Left ventricle myocardium superior (tissue), 1 donor: ENCODE measurements at regions not wholly inside any gene's neighbourhood (a gene's known extent, or its start where the extent isn't known, plus 50 kb on each side); places are given as distances from the start of the nearest gene placed in this dataset.
"Not testable (repeated sequence)": the region's sequence is repeated elsewhere in the genome, so short reads cannot be mapped to it uniquely, and the experiment has no call there.

Source experiments
- ATAC-seq: fragments of 200-7000 bp; cut with Tn5 transposase; one replicate; pipeline ENCODE4 v1.9.1; 2020; ENCODE audit warnings: mild to moderate bottlenecking, moderate library complexity
- DNase-seq: peaks from one replicate; pipeline ENCODE4 v3.0.0-alpha.2; 2020
- intact Hi-C: fragments of 100-400 bp; cut with micrococcal nuclease; formaldehyde crosslinking; loops from one replicate; pipeline ENCODE4 v1.11.0; 2022
- donor health status: DM: no; HTN: yes; CAD: no; lungs with severe emphysema.

DNA sequence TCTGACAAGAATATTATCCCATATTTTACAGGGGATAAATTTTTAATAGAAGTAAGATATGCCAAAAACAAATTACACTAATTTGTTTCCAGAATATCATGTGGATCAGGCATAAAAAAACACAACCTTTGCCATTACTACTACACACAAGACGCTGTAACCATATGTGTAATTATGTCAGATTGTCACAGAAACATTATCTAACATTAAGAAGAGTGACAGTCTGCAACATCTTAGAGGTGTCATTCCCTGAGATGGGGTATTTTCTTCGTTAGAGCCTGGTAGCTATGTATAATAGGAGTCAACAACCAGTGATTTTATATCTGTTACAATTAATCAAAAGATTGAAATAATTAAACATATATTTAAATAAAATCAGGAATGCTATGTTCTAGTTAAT lies 518.9 kb downstream of the RERGL start:
- no peak for DNase-seq
- ATAC-seq: no peak
- intact Hi-C loops: no loop called here

DNA sequence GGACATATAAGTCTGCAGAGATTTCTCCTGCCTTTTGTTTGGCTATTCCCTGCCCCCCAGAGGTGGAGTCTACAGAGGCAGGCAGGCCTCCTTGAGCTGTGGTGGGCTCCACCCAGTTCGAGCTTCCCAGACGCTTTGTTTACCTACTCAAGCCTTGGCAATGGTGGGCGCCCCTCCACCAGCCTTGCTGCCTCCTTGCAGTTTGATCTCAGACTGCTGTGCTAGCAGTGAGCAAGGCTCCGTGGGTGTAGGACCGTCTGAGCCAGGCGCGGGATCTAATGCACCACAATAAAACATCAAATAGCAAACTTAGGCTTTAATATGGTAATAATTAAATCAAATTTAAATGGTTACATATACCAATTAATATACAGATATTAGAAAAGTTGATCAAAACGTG lies 525.4 kb downstream of the RERGL start:
- ATAC-seq, DNase-seq, intact Hi-C loops: not testable (repeated sequence)

- intact Hi-C loops: no loop called here
- no peak for ATAC-seq
These were observed 540.0 kb downstream of the RERGL start for GRCh38 chr12:17550011-17550410.

GRCh38 chr12:17540921-17541320 lies 549.1 kb downstream of the RERGL start:
- ATAC-seq (no peak), DNase-seq (no peak)
- intact Hi-C loops: no loop called here

More at GRCh38 chr12:17550011-17550410, 540.0 kb downstream of the RERGL start:
- no peak for DNase-seq

- ATAC-seq (no peak), DNase-seq (no peak)
- intact Hi-C loops: no loop called here
These were observed 561.6 kb downstream of the RERGL start for GRCh38 chr12:17528394-17528793.

- DNase-seq (no peak), ATAC-seq (no peak)
- intact Hi-C loops: no loop called here
These were observed 563.0 kb downstream of the RERGL start for GRCh38 chr12:17527021-17527420.

DNA sequence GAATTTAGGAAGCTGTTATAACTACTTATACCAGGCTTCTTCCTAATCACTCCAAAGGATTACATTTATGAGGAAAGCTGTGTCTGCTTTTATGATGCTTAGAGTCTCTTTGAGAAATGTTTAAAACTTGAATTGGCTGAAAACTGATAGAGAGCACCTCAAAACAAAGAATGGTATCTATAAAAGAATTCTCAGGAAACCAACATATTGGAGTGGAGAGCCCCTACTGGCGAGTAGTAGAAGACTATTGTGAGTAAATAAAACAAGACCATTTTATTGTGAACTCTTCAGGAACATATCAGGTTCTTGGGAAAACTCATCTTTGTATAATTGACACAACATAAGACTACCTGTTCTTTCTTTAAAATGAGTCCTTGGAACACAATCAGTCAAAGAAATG lies 578.6 kb downstream of the RERGL start:
- ATAC-seq: no peak
- intact Hi-C loops: no loop called here
- DNase-seq: no peak

- ATAC-seq (no peak), DNase-seq (no peak)
- intact Hi-C loops: no loop called here
These were observed 582.7 kb downstream of the RERGL start for GRCh38 chr12:17507336-17507735.

DNA sequence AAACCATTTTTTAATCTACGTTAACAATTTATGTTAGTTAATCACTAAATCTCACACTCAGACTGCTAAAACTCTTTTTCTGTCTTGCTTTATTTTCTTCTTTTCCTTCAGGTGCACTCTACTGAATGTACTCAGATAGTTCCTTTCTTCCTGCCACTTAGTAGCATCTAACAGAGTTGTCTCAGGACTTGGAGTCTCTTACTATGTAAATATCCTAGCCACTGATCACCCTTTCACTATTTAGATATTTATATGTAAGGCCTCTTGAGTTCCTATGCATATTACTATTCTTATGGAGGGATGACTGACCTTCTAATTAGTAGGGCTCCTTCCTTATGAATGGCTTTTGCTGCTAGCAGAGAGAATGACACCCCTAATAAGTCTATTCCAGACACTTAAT lies 586.3 kb downstream of the RERGL start:
- DNase-seq (no peak), ATAC-seq (no peak)
- intact Hi-C loops: no loop called here

DNA sequence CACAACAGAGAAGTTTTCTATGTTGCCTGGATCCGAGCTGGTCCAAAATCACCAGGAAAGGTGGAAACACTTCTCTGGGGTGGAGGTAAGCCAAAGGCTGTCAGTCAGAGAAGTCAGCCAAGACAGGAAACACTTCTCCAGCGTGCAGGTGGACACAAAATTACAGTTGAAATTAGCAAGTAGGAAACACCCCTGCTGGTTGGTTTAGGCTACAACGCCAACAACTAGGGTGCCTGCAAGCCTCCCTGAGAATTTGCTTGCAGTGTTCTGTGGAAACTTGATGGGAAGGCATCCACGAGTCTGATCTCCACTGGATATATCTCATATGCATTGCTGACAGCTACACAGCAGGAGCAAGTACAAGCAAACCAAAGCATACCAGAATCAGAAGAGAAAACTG lies 600.5 kb downstream of the RERGL start:
- no peak for DNase-seq
- intact Hi-C loops: no loop called here
- ATAC-seq: no peak

DNA sequence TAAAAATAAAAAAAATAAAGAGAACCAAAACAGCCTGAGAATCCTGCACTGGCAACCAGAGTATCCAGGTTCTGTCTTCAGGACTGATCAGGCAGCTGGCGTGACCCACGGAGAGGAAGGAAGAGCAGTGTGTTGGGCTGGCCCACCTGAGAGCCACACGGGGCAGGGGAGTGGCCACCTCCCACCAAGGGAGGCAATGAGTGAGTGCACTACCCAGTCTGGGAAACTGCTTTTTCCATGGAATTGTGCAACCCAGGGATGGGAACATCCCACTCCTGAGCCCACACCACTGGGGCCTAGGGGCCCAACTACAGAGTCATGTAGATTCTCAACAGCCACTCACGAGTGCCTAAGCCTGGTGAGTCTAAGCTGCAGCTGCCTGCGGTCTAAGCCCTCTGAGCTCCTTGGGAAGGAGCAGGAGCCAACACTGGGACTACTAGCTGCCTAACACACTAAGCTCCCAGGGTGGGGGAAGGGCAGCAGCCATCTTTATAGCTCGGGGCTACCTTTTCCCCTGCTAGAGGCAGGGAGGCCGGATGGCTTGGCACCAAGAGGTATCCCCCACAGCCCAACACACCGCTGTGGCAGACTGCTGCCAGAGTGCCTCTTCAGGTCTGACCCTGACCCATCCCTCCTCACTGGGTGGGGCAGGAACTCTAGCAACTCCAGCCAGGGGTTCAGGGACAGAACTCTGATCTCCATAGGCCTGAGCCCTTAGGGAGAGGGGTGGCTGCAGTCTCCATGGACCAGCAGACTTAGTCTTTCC lies 610.9 kb downstream of the RERGL start:
- ATAC-seq: no peak
- intact Hi-C loops: no loop called here

GRCh38 chr12:17470460-17470859 lies 619.5 kb downstream of the RERGL start:
- intact Hi-C loops: no loop called here
- ATAC-seq (no peak), DNase-seq (no peak)

More for the DNA sequence above, 610.9 kb downstream of the RERGL start:
- no peak for DNase-seq

GRCh38 chr12:17459214-17459613 lies 630.8 kb downstream of the RERGL start:
- no peak for ATAC-seq
- DNase-seq: no peak
- intact Hi-C loops: no loop called here

- intact Hi-C loops: no loop called here
- ATAC-seq (no peak), DNase-seq (no peak)
These were observed 633.5 kb downstream of the RERGL start for GRCh38 chr12:17456486-17456885.

DNA sequence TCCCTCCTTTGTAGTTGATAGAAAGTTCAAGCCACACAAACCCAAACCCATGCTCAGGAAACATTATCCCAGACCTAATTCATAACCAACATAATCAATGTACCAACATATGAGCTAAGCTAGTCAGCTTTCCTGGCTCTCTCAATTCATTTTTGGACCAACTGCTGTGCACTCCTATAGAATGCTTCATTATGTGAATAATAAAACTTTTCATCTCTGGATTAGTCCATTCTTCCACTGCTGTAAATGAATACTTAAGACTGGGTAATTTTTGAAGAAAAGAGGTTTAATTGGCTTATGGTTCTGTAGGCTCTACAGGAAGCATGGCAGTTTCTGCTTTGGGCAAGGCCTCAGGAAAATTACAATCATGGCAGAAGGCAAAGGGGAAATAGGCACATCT lies 651.9 kb downstream of the RERGL start:
- DNase-seq: no peak
- intact Hi-C loops: no loop called here
- no peak for ATAC-seq

DNA sequence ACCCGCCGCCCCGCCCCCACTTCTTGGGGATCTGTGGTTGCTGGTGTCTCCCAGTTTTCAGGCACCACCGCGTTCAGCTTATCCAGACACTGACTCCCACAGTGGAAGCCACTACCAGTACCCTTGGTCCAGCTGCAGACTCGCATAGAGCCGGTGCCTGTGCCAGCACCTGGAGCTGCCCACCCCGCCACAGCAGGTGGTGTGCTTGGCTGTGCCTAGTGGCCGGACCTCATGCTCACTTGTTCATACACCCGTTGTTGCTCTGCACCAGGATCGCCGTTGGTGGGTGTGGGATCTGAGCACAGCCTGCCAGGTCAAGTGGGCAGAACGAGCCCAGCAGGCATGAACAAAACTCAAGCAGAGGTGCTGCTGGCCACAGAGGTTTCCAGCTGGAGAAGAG lies 673.2 kb downstream of the RERGL start:
- intact Hi-C loops: no loop called here
- ATAC-seq (no peak), DNase-seq (no peak)

DNA sequence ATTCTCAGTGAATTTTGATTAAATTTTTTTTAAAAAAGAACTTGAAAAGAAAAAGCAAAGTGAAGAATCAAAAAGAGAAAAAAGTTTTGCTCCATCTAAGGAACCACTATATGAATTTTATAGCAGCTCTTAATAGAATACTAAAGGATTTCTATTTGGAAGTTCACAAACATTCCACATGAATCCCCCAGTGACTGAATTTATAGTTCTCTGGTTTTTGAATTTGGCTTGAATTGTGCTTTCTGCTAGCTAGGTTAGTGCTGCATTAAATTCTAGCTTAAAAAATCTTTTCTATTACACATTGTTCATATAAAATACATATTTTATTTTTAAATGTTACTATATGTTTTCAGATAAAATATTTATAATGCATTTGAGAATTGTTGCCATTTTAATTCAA lies 675.4 kb downstream of the RERGL start:
- DNase-seq (no peak), ATAC-seq (no peak)
- intact Hi-C loops: no loop called here

DNA sequence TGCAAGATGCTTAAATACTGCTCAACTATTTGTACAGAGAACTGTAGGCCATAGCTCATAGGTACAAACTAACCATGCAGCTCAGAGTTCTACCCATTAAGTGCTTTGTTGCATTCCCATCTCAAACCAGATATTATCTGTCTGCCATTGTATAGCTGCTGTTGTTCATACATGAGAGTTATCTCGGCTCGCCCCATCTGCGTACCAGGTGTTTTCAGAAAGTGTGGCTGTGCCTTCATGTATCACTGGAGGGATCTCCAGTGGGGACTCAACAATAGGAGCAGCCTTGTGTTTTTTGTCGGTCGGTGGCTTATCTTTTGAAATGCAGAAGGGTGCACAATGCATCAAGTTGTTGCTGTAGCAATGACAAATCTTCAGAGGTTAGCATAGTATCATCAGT lies 678.3 kb downstream of the RERGL start:
- DNase-seq: no peak
- intact Hi-C loops: no loop called here
- no peak for ATAC-seq

DNA sequence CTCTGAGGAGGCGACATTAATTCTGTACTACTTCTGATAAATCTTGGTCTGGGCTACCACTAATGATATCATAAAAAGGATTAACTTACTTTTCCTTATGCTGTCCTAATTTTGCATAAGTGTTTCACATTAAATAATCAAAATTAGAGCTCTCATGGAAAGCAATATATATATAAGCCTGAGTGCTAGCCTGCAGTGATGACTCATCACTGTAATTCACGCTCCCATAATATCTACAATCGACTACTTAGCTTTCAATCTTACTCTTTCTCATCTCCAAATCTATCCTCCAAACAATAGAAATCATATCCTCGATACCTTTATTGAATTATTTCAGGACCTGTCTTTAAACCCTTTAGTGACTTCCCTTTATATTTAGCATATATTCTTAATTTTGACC lies 701.3 kb downstream of the RERGL start:
- intact Hi-C loops: no loop called here
- DNase-seq (no peak), ATAC-seq (no peak)

DNA sequence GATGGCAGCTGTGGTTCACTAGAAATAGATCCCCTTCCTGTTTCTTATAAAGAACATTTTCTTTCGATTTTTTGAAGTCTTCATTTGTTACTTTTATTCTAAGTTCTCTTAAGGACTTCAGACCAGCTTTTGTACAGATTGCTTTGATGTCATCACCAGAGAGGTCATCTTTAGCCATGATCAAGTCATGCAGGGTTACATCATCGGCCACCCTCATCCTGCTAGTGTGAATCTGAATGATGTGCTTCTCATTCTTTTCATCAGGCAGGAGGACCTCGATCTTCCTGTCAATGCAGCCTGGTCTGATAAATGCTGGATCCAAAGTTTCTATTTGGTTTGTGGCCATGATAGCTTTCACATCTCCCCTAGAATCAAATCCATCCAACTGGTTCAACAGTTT lies 706.7 kb downstream of the RERGL start:
- DNase-seq (no peak), ATAC-seq (no peak)
- intact Hi-C loops: no loop called here

GRCh38 chr12:17381211-17381610 lies 708.8 kb downstream of the RERGL start:
- DNase-seq (no peak), ATAC-seq (no peak)
- intact Hi-C loops: no loop called here

DNA sequence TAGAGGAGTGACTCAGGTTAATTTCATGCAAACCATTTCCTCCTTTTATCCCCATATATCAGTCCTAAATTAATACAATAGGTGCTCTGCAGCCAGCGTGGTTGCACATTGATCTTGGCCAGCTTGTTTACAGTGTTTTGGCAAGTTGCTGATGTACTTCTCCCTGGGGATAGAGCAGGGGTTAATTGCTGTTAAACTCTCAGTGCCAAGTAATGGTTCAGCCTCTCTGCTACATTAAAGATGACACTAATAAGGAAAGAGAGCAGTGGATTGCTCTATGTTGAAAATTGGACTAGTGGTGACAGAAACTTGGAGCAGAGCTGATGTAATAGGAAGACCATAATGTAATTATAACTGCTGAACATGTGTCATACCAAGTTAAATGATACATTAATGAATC lies 717.5 kb downstream of the RERGL start:
- intact Hi-C loops: no loop called here
- DNase-seq: no peak
- no peak for ATAC-seq
